HEK293 (cell line): ENCODE measurements at regions not wholly inside any gene's neighbourhood (a gene's known extent, or its start where the extent isn't known, plus 50 kb on each side); places are given as distances from the start of the nearest gene placed in this dataset.

Source experiments
- GLIS1 ChIP-seq: fragments of 450-650 bp; formaldehyde crosslinking; IDR thresholded peaks from 2 replicates; pipeline ENCODE4 v1.5.1; 2016; ENCODE audit warnings: missing biosample characterization, missing genetic modification characterization
- ZNF354C ChIP-seq: fragments of 450-650 bp; formaldehyde crosslinking; IDR thresholded peaks from 2 replicates; pipeline ENCODE4 v1.5.1; 2016; ENCODE audit warnings: missing biosample characterization, missing genetic modification characterization, low read depth, borderline replicate concordance
- ZNF391 ChIP-seq: fragments of 450-650 bp; formaldehyde crosslinking; IDR thresholded peaks from 2 replicates; pipeline ENCODE4 v1.5.1; 2016; ENCODE audit warnings: low read depth, missing biosample characterization, missing genetic modification characterization, borderline replicate concordance
- ZNF510 ChIP-seq: fragments of 450-650 bp; formaldehyde crosslinking; IDR thresholded peaks from 2 replicates; pipeline ENCODE4 v1.5.1; 2018; ENCODE audit warnings: mild to moderate bottlenecking, missing genetic modification characterization, missing biosample characterization; ENCODE audit not compliant: insufficient replicate concordance
- ZNF600 ChIP-seq: fragments of 450-650 bp; formaldehyde crosslinking; IDR thresholded peaks from 2 replicates; pipeline ENCODE4 v1.5.1; 2016; ENCODE audit warnings: missing biosample characterization, missing genetic modification characterization
- TF ChIP-seq, protein P1 (sequence below): fragments of 450-650 bp; formaldehyde crosslinking; IDR thresholded peaks from 2 replicates; pipeline ENCODE4 v1.5.1; 2016; ENCODE audit warnings: missing biosample characterization, missing genetic modification characterization
- TF ChIP-seq, protein P2 (sequence below): fragments of 450-650 bp; formaldehyde crosslinking; IDR thresholded peaks from 2 replicates; pipeline ENCODE4 v1.5.1; 2016; ENCODE audit warnings: missing biosample characterization, missing genetic modification characterization
- TF ChIP-seq, protein P3 (sequence below): fragments of 450-650 bp; formaldehyde crosslinking; IDR thresholded peaks from 2 replicates; pipeline ENCODE4 v1.5.1; 2017; ENCODE audit warnings: missing biosample characterization, missing genetic modification characterization

DNA sequence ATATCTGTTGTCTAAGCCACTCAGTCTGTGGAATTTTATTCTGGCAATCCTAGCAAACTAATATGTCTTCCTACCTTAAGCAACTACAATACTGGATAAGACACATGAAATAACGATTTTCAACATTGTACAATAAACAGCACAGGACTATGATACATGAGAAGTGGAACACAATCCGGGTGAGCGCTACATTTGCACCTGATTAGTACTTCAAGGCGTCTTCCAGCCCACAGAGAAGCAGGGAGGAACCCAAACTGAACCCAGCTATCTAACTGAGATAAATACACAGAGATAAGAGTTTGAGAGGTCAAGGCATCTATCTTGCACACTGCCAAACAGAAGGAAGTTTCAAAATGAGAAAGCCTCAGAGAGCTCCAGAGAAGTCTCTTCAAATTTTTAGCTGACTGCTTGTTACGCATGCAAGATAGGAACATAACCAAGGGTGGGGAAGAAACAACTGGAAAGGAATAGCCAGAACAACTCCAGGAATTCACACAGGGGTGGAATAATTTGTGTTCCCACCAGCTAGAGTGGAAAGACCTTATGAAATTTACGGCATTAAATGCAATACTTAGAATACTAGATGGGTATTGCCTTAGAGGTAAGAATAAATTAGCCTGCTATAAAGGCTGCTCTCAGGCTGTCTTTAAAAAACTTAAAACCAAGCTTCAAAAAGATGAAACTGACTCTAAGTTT, 481.8 kb downstream of the MTRR start:
- TF ChIP-seq ZNF354C (tag by site-specific recombination) = no peak
- TF ChIP-seq, protein P1, sequence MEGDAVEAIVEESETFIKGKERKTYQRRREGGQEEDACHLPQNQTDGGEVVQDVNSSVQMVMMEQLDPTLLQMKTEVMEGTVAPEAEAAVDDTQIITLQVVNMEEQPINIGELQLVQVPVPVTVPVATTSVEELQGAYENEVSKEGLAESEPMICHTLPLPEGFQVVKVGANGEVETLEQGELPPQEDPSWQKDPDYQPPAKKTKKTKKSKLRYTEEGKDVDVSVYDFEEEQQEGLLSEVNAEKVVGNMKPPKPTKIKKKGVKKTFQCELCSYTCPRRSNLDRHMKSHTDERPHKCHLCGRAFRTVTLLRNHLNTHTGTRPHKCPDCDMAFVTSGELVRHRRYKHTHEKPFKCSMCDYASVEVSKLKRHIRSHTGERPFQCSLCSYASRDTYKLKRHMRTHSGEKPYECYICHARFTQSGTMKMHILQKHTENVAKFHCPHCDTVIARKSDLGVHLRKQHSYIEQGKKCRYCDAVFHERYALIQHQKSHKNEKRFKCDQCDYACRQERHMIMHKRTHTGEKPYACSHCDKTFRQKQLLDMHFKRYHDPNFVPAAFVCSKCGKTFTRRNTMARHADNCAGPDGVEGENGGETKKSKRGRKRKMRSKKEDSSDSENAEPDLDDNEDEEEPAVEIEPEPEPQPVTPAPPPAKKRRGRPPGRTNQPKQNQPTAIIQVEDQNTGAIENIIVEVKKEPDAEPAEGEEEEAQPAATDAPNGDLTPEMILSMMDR (tag by site-specific recombination) = no peak
- no peak for TF ChIP-seq ZNF600 (tag by site-specific recombination)
- TF ChIP-seq ZNF510 (tag by site-specific recombination) = no peak
- no peak for TF ChIP-seq ZNF391 (tag by site-specific recombination)
- TF ChIP-seq, protein P2, sequence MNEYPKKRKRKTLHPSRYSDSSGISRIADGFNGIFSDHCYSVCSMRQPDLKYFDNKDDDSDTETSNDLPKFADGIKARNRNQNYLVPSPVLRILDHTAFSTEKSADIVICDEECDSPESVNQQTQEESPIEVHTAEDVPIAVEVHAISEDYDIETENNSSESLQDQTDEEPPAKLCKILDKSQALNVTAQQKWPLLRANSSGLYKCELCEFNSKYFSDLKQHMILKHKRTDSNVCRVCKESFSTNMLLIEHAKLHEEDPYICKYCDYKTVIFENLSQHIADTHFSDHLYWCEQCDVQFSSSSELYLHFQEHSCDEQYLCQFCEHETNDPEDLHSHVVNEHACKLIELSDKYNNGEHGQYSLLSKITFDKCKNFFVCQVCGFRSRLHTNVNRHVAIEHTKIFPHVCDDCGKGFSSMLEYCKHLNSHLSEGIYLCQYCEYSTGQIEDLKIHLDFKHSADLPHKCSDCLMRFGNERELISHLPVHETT (tag by site-specific recombination) = no peak
- TF ChIP-seq, protein P3, sequence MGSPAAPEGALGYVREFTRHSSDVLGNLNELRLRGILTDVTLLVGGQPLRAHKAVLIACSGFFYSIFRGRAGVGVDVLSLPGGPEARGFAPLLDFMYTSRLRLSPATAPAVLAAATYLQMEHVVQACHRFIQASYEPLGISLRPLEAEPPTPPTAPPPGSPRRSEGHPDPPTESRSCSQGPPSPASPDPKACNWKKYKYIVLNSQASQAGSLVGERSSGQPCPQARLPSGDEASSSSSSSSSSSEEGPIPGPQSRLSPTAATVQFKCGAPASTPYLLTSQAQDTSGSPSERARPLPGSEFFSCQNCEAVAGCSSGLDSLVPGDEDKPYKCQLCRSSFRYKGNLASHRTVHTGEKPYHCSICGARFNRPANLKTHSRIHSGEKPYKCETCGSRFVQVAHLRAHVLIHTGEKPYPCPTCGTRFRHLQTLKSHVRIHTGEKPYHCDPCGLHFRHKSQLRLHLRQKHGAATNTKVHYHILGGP (tag by site-specific recombination) = no peak
- no peak for TF ChIP-seq GLIS1 (tag by site-specific recombination)
